DND-41 (cell line): ENCODE measurements at regions not wholly inside any gene's neighbourhood (a gene's known extent, or its start where the extent isn't known, plus 50 kb on each side); places are given as distances from the start of the nearest gene placed in this dataset.

Experiments used
- CTCF ChIP-seq: IDR thresholded peaks from 2 replicates; pipeline ENCODE4 v1.5.1; 2012; ENCODE audit warnings: borderline replicate concordance, low read length, moderate library complexity, mild to moderate bottlenecking; ENCODE audit not compliant: poor library complexity, severe bottlenecking; ENCODE audit errors: extremely low read depth
- EZH2 ChIP-seq: IDR thresholded peaks from 3 replicates; pipeline ENCODE4 v1.6.1; 2012; ENCODE audit warnings: borderline replicate concordance, low read depth, mild to moderate bottlenecking, moderate library complexity, low read length, inconsistent platforms; ENCODE audit not compliant: severe bottlenecking

- TF ChIP-seq CTCF, result no peak
- no peak for TF ChIP-seq EZH2
These were observed 276.0 kb upstream of the PLD5 start for GRCh38 chr1:242800521-242800920.
